ENCODE measurements at regions not wholly inside any gene's neighbourhood (a gene's known extent, or its start where the extent isn't known, plus 50 kb on each side); places are given as distances from the start of the nearest gene placed in this dataset.
A peak's percentile ranks its signal among the peaks of the same experiment; 100 is the strongest.

DNA sequence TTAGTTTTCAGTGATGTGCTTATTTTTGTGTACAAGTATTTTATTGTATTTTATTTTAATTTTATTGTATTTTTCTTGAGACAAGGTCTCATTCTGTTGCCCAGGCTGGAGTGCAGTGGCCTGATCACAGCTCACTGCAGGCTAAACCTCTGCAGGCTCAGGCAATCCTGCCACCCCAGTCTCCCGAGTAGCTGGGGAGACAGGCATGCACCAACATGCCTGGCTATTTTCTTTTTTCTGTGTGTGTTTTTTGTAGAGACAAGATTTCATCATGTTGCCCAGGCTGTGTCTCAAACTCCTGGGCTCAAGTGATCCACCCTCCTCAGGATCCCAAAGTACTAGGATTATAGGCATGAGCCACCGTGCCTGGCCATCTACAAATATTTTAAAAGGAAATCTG is 146.3 kb downstream of the MANEA start (continued):
- TF ChIP-seq ETS1 (IDR thresholded peaks at IDR 0.05) (no peak), STAT1 (IDR thresholded peaks at IDR 0.05; ENCODE audit: unreplicated experiment) (no peak), ZNF114 (CRISPR knock-in tag; IDR thresholded peaks at IDR 0.05) (no peak), ZNF331 (CRISPR knock-in tag; IDR thresholded peaks at IDR 0.05; ENCODE audit: low read depth) (no peak), JUNB (IDR thresholded peaks at IDR 0.05; ENCODE audit: unreplicated experiment) (no peak), NANOG (IDR thresholded peaks at IDR 0.05; ENCODE audit: borderline replicate concordance) (no peak)
- TF ChIP-seq, protein P1, sequence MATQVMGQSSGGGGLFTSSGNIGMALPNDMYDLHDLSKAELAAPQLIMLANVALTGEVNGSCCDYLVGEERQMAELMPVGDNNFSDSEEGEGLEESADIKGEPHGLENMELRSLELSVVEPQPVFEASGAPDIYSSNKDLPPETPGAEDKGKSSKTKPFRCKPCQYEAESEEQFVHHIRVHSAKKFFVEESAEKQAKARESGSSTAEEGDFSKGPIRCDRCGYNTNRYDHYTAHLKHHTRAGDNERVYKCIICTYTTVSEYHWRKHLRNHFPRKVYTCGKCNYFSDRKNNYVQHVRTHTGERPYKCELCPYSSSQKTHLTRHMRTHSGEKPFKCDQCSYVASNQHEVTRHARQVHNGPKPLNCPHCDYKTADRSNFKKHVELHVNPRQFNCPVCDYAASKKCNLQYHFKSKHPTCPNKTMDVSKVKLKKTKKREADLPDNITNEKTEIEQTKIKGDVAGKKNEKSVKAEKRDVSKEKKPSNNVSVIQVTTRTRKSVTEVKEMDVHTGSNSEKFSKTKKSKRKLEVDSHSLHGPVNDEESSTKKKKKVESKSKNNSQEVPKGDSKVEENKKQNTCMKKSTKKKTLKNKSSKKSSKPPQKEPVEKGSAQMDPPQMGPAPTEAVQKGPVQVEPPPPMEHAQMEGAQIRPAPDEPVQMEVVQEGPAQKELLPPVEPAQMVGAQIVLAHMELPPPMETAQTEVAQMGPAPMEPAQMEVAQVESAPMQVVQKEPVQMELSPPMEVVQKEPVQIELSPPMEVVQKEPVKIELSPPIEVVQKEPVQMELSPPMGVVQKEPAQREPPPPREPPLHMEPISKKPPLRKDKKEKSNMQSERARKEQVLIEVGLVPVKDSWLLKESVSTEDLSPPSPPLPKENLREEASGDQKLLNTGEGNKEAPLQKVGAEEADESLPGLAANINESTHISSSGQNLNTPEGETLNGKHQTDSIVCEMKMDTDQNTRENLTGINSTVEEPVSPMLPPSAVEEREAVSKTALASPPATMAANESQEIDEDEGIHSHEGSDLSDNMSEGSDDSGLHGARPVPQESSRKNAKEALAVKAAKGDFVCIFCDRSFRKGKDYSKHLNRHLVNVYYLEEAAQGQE (IDR thresholded peaks at IDR 0.05; ENCODE audit: unreplicated experiment), result no peak

DNA sequence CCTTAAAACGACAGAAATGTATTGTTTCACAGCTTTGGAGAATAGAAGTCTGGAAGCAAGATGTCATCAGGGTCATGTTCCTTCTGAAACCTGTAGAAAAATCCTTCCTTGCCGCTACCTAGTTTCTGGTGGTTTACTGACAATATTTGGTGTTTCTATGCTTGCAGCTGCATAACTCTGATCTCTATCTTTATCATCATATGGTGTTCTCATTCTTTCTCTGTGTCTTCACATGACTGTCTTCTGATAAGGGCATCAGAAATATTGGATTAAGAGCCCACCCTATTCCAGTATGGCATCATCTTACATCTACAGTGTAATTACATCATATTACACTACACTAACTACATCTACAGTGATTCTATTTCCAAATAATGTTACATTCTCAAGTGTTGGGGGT is 148.0 kb downstream of the MANEA start:
- H3K9me3 Mint-ChIP-seq, result peaks cover 11% of the 10 kb centered on the region; the same call in 1 of the 3 replicates
- Histone ChIP-seq H3K4me1 (ENCODE audit: insufficient read depth) (no peaks in the 10 kb centered on the region), H2AFZ (peak overlapping the region; percentile 61), H3F3A (replicated peaks; ENCODE audit: low read depth) (no peaks in the 10 kb centered on the region), H4K20me1 (replicated peaks; ENCODE audit: insufficient read depth) (no peaks in the 10 kb centered on the region), H3K9me2 (ENCODE audit: insufficient read depth) (no peaks in the 10 kb centered on the region), H3K4me3 (no peak overlapping the region), H3K27me3 (ENCODE audit: insufficient read depth) (no peaks in the 10 kb centered on the region), H3K4me2 (no peak overlapping the region), H3K36me3 (ENCODE audit: insufficient read depth) (no peaks in the 10 kb centered on the region), H3K79me2 (replicated peaks; ENCODE audit: insufficient read depth) (no peaks in the 10 kb centered on the region), H3K27ac (ENCODE audit: low read depth) (no peak overlapping the region)
- no peak overlapping the region for H3K27ac Mint-ChIP-seq
- no peak overlapping the region for H3K4me3 Mint-ChIP-seq
- TF ChIP-seq NANOG (IDR thresholded peaks at IDR 0.05; ENCODE audit: borderline replicate concordance), result no peak
- DNase-seq (ENCODE audit: low spot score), result no peak
- peaks cover 3% of the 10 kb centered on the region for H3K27me3 Mint-ChIP-seq (ENCODE audit: insufficient read depth, low read depth, poor library complexity)
- ATAC-seq, result no peak
- no peaks in the 10 kb centered on the region for H3K4me1 Mint-ChIP-seq
- peaks cover 10% of the 10 kb centered on the region; the same call in 1 of the 3 replicates for H3K36me3 Mint-ChIP-seq (ENCODE audit: low read depth)

GRCh38 chr6:95740157-95740556 is 162.8 kb downstream of the MANEA start:
- Histone ChIP-seq H3F3A (replicated peaks; ENCODE audit: low read depth) (no peaks in the 10 kb centered on the region), H2AFZ (no peak overlapping the region), H4K20me1 (replicated peaks; ENCODE audit: insufficient read depth) (no peaks in the 10 kb centered on the region), H3K27ac (ENCODE audit: low read depth) (no peak overlapping the region), H3K4me1 (ENCODE audit: insufficient read depth) (no peaks in the 10 kb centered on the region; the same call in 1 of the 2 replicates), H3K4me2 (no peak overlapping the region), H3K4me3 (no peak overlapping the region), H3K36me3 (ENCODE audit: insufficient read depth) (no peaks in the 10 kb centered on the region), H3K79me2 (replicated peaks; ENCODE audit: insufficient read depth) (no peaks in the 10 kb centered on the region), H3K27me3 (ENCODE audit: insufficient read depth) (no peaks in the 10 kb centered on the region), H3K9me2 (ENCODE audit: insufficient read depth) (no peaks in the 10 kb centered on the region)
- ATAC-seq (no peak), DNase-seq (ENCODE audit: low spot score) (no peak)
- peaks cover 7% of the 10 kb centered on the region for H3K4me1 Mint-ChIP-seq
- no peak overlapping the region for H3K4me3 Mint-ChIP-seq
- H3K27ac Mint-ChIP-seq, result no peak overlapping the region
- no peaks in the 10 kb centered on the region for H3K36me3 Mint-ChIP-seq (ENCODE audit: low read depth)
- H3K27me3 Mint-ChIP-seq (ENCODE audit: insufficient read depth, low read depth, poor library complexity), result no peaks in the 10 kb centered on the region
- no peaks in the 10 kb centered on the region for H3K9me3 Mint-ChIP-seq
- TF ChIP-seq ETS1 (IDR thresholded peaks at IDR 0.05) (no peak), JUNB (IDR thresholded peaks at IDR 0.05; ENCODE audit: unreplicated experiment) (no peak), EZH2 (IDR thresholded peaks at IDR 0.05; ENCODE audit: low read depth, unreplicated experiment) (no peak), NANOG (IDR thresholded peaks at IDR 0.05; ENCODE audit: borderline replicate concordance) (no peak), ZNF114 (CRISPR knock-in tag; IDR thresholded peaks at IDR 0.05) (no peak)
- TF ChIP-seq, protein P1 (IDR thresholded peaks at IDR 0.05; ENCODE audit: unreplicated experiment), result no peak
